CD14-positive monocyte (primary cell): ENCODE measurements at regions not wholly inside any gene's neighbourhood (a gene's known extent, or its start where the extent isn't known, plus 50 kb on each side); places are given as distances from the start of the nearest gene placed in this dataset.

ENCODE experiments used
- DNase-seq, 3 donors: peaks; one replicate each; pipeline ENCODE4 v3.0.0-alpha.2; 2011 to 2022
- H2AFZ ChIP-seq: 2 replicates; pipeline ENCODE4 v1.6.0; 2012; ENCODE audit warnings: mild to moderate bottlenecking, low read depth, low read length, inconsistent platforms; ENCODE audit not compliant: insufficient read depth, poor library complexity, severe bottlenecking
- H3K27ac ChIP-seq, 2 donors: 1 replicate in 1 of 2; 2 replicates in 1 of 2; pipeline ENCODE4 v1.5.1; 2012 to 2013; ENCODE audit warnings: low read length in 2 of 2, control low read depth in 1 of 2, inconsistent platforms in 1 of 2, low read depth in 1 of 2, mild to moderate bottlenecking in 1 of 2
- H3K27me3 ChIP-seq, 2 donors: one replicate each; pipeline versions ENCODE4 v1.6.0 to v1.6.1; 2011 to 2013; ENCODE audit warnings: low read length in 2 of 2; ENCODE audit not compliant: control insufficient read depth in 2 of 2, insufficient read depth in 2 of 2
- H3K36me3 ChIP-seq, 2 donors: replicated peaks in 1 of 2; 1 replicate in 1 of 2; 2 replicates in 1 of 2; pipeline versions ENCODE4 v1.5.1 to v1.6.1; 2012 to 2013; ENCODE audit warnings: low read length in 2 of 2, control low read depth in 1 of 2, inconsistent platforms in 1 of 2, mild to moderate bottlenecking in 1 of 2; ENCODE audit not compliant: insufficient read depth in 2 of 2, control insufficient read depth in 1 of 2
- H3K4me1 ChIP-seq, 2 donors: 1 replicate in 1 of 2; 2 replicates in 1 of 2; pipeline versions ENCODE4 v1.5.1 to v1.6.1; 2012 to 2013; ENCODE audit warnings: low read length in 2 of 2, control low read depth in 1 of 2, inconsistent platforms in 1 of 2, mild to moderate bottlenecking in 1 of 2, moderate library complexity in 1 of 2; ENCODE audit not compliant: insufficient read depth in 2 of 2, control insufficient read depth in 1 of 2
- H3K4me2 ChIP-seq: replicated peaks from 2 replicates; pipeline ENCODE3; 2012; ENCODE audit warnings: low read length, moderate library complexity, mild to moderate bottlenecking; ENCODE audit not compliant: poor library complexity, severe bottlenecking; ENCODE audit errors: extremely low read depth
- H3K4me3 ChIP-seq, 3 experiments: fragments of 200-600 bp in 1 of 3; sonication (generic) in 1 of 3; replicated peaks in 1 of 3; 1 replicate in 2 of 3; 2 replicates in 1 of 3; pipeline ENCODE4 v1.5.1; 2011 to 2013; ENCODE audit warnings: low read length in 3 of 3, mild to moderate bottlenecking in 3 of 3, control low read depth in 2 of 3, low read depth in 2 of 3, inconsistent platforms in 1 of 3, moderate library complexity in 1 of 3
- H3K79me2 ChIP-seq: 2 replicates; pipeline ENCODE4 v1.6.0; 2012; ENCODE audit warnings: mild to moderate bottlenecking, control low read depth, inconsistent platforms, low read length, moderate library complexity; ENCODE audit not compliant: insufficient read depth
- H3K9ac ChIP-seq: 2 replicates; pipeline ENCODE4 v1.6.0; 2017; ENCODE audit warnings: low read length, mild to moderate bottlenecking; ENCODE audit not compliant: insufficient read depth, poor library complexity, severe bottlenecking
- H3K9me3 ChIP-seq, 2 donors: replicated peaks in 1 of 2; 1 replicate in 1 of 2; 2 replicates in 1 of 2; pipeline versions ENCODE4 v1.5.1 to v1.6.1; 2012 to 2013; ENCODE audit warnings: low read length in 2 of 2, control low read depth in 1 of 2; ENCODE audit not compliant: control insufficient read depth in 1 of 2, insufficient read depth in 1 of 2
- H4K20me1 ChIP-seq: 2 replicates; pipeline ENCODE4 v1.6.0; 2012; ENCODE audit warnings: mild to moderate bottlenecking, low read length, control low read depth, moderate library complexity; ENCODE audit not compliant: insufficient read depth
- H3K27ac Mint-ChIP-seq, 7 donors: one replicate each; pipeline ENCODE4 v1.8.0; 2020; ENCODE audit warnings: mild to moderate bottlenecking in 7 of 7, mixed read lengths in 7 of 7, moderate library complexity in 6 of 7, inconsistent platforms in 2 of 7
- H3K27me3 Mint-ChIP-seq, 3 donors: one replicate each; pipeline ENCODE4 v1.8.0; 2021 to 2022; ENCODE audit warnings: low read depth in 3 of 3, mild to moderate bottlenecking in 3 of 3, mixed read lengths in 3 of 3, moderate library complexity in 3 of 3, inconsistent platforms in 1 of 3
- H3K36me3 Mint-ChIP-seq, 2 donors: one replicate each; pipeline ENCODE4 v1.8.0; 2020; ENCODE audit warnings: mixed read lengths in 2 of 2, inconsistent platforms in 1 of 2, mild to moderate bottlenecking in 1 of 2
- H3K4me1 Mint-ChIP-seq: one replicate; pipeline ENCODE4 v1.8.0; 2020; ENCODE audit warnings: mild to moderate bottlenecking, mixed read lengths
- H3K4me3 Mint-ChIP-seq, 2 donors: one replicate each; pipeline ENCODE4 v1.8.0; 2020; ENCODE audit warnings: mild to moderate bottlenecking in 2 of 2, mixed read lengths in 2 of 2, moderate library complexity in 1 of 2
- H3K9me3 Mint-ChIP-seq, 7 donors: one replicate each; pipeline ENCODE4 v1.8.0; 2020 to 2022; ENCODE audit warnings: mixed read lengths in 7 of 7, mild to moderate bottlenecking in 6 of 7, moderate library complexity in 6 of 7, inconsistent platforms in 2 of 7
- WGBS: methylation state at CpG from one replicate; pipeline ENCODE4 v1.1.5; 2013; ENCODE audit warnings: missing lambda C conversion rate; ENCODE audit not compliant: insufficient coverage; 5-methylcytosine and 5-hydroxymethylcytosine counted together
- intact Hi-C, 2 donors: fragments of 100-400 bp; cut with micrococcal nuclease; formaldehyde crosslinking; loops; one replicate each; pipeline versions ENCODE4 v1.15.0 to v1.15.1; 2023
- TF ChIP-seq, protein P1 (sequence below): fragments of 200-600 bp; IDR thresholded peaks from one replicate; pipeline ENCODE4 v1.8.0; 2022; ENCODE audit warnings: antibody characterized with exemption, mild to moderate bottlenecking

DNA sequence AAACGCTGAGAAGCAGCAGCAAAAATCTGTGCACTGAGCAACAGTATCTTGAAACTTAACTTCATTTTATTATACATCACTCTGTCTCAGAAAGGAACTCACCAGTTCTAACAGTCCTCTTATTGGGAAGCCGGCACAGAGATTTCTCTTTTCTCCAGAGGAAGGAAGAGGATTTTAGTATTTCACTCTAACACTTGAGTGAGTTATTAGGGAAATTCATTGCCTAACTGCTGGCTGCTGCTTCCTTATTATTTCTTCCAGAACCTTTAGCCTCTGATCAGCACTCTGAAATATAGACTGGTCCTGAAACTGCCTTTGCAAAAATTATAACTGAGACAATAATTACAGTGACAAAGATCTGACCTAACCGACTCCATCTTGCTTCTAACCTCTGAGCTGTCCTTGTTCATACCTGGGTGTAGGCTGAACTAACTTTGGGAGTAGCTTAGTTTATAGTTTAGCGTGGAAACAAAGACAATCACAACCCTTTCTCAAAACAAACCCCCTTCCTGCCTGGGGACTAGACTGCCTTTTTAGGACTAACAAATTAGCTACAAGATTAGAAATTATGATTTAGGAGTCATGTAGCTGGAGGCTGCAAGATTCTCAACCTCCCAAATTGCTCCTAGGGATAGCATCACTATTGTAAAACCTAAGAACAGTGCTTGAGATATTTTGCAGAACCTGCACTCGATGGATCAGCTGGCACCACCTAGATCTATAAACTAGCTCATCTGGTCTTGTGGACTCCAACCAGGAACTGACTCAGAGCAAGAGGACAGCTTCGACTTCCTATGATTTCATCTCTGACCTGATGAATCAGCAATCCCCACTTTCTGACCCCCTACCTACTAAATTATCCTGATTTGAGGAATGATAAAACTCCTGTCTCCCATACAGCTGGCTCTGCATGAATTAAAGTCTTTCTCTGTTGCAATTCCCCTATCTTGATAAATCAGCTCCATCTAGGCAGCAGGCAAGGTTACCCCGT, 117.5 kb downstream of the DYRK2 start:
- no peak overlapping the region for H2AFZ ChIP-seq
- H3K27ac ChIP-seq, result no peak overlapping the region
- Mint-ChIP-seq H3K36me3 (no peaks in the 10 kb centered on the region), H3K27me3 (peaks cover 0 to 2% (median 1%) of the 10 kb centered on the region in 3 donors), H3K27ac (no peak overlapping the region), H3K4me3 (no peak overlapping the region), H3K4me1 (no peaks in the 10 kb centered on the region), H3K9me3 (peaks cover 0 to 5% (median 3%) of the 10 kb centered on the region in 7 donors)
- no peak overlapping the region for H3K9ac ChIP-seq
- no peaks in the 10 kb centered on the region for H4K20me1 ChIP-seq
- intact Hi-C loops, result no loop called here
- H3K4me2 ChIP-seq, result no peak overlapping the region
- H3K9me3 ChIP-seq, result no peaks in the 10 kb centered on the region
- no peak overlapping the region for H3K4me3 ChIP-seq
- WGBS, result 65% methylated on average over 3 of the region's 7 CpGs
- peak in 1 of 3 donors; percentile 7 for DNase-seq
- H3K4me1 ChIP-seq, result no peaks in the 10 kb centered on the region
- no peaks in the 10 kb centered on the region for H3K27me3 ChIP-seq
- no peaks in the 10 kb centered on the region for H3K79me2 ChIP-seq
- TF ChIP-seq, protein P1, sequence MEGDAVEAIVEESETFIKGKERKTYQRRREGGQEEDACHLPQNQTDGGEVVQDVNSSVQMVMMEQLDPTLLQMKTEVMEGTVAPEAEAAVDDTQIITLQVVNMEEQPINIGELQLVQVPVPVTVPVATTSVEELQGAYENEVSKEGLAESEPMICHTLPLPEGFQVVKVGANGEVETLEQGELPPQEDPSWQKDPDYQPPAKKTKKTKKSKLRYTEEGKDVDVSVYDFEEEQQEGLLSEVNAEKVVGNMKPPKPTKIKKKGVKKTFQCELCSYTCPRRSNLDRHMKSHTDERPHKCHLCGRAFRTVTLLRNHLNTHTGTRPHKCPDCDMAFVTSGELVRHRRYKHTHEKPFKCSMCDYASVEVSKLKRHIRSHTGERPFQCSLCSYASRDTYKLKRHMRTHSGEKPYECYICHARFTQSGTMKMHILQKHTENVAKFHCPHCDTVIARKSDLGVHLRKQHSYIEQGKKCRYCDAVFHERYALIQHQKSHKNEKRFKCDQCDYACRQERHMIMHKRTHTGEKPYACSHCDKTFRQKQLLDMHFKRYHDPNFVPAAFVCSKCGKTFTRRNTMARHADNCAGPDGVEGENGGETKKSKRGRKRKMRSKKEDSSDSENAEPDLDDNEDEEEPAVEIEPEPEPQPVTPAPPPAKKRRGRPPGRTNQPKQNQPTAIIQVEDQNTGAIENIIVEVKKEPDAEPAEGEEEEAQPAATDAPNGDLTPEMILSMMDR, result no peak
- no peaks in the 10 kb centered on the region for H3K36me3 ChIP-seq

- H3K9me3 Mint-ChIP-seq, result peaks cover 1 to 7% (median 3%) of the 10 kb centered on the region in 7 donors
- H4K20me1 ChIP-seq, result no peaks in the 10 kb centered on the region
- no peaks in the 10 kb centered on the region for H3K9me3 ChIP-seq
- H3K36me3 ChIP-seq, result no peaks in the 10 kb centered on the region
- peaks cover 6 to 7% (median 6%) of the 10 kb centered on the region in 3 donors for H3K27me3 Mint-ChIP-seq
- intact Hi-C loops, result no loop called here
- no peaks in the 10 kb centered on the region for H3K36me3 Mint-ChIP-seq
- H3K79me2 ChIP-seq, result no peaks in the 10 kb centered on the region
- H3K4me2 ChIP-seq, result no peak overlapping the region
- TF ChIP-seq, protein P1, result no peak
- H3K9ac ChIP-seq, result no peak overlapping the region
- no peaks in the 10 kb centered on the region for H3K27me3 ChIP-seq
- no peak overlapping the region for H3K27ac Mint-ChIP-seq
- no peak overlapping the region for H3K27ac ChIP-seq
- 79% methylated on average over 3 of the region's 11 CpGs for WGBS
- no peak overlapping the region for H2AFZ ChIP-seq
- no peak overlapping the region for H3K4me3 Mint-ChIP-seq
- H3K4me3 ChIP-seq, result no peak overlapping the region
- no peaks in the 10 kb centered on the region for H3K4me1 ChIP-seq
- no peaks in the 10 kb centered on the region for H3K4me1 Mint-ChIP-seq
- no peak for DNase-seq
These were observed 124.0 kb downstream of the DYRK2 start for GRCh38 chr12:67772267-67773169.
